ENCODE measurements at regions not wholly inside any gene's neighbourhood (a gene's known extent, or its start where the extent isn't known, plus 50 kb on each side); places are given as distances from the start of the nearest gene placed in this dataset.

GRCh38 chr6:67068781-67069180, 1361.8 kb upstream of the EYS start:
- TF ChIP-seq MXI1 (IDR thresholded peaks at IDR 0.05; ENCODE audit: low read depth, low read length), result no peak
- TF ChIP-seq, protein P1, sequence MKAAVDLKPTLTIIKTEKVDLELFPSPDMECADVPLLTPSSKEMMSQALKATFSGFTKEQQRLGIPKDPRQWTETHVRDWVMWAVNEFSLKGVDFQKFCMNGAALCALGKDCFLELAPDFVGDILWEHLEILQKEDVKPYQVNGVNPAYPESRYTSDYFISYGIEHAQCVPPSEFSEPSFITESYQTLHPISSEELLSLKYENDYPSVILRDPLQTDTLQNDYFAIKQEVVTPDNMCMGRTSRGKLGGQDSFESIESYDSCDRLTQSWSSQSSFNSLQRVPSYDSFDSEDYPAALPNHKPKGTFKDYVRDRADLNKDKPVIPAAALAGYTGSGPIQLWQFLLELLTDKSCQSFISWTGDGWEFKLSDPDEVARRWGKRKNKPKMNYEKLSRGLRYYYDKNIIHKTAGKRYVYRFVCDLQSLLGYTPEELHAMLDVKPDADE (conservative IDR thresholded peaks at IDR 0.05; ENCODE audit: control insufficient read depth, low read depth, low read length), result no peak
- no peak for TF ChIP-seq ZNF79 (CRISPR knock-in tag; IDR thresholded peaks at IDR 0.05; ENCODE audit: low read depth)
- TF ChIP-seq FOXK1 (CRISPR knock-in tag; IDR thresholded peaks at IDR 0.05; ENCODE audit: borderline replicate concordance), result no peak
- no peak for TF ChIP-seq AFF4 (CRISPR knock-in tag; IDR thresholded peaks at IDR 0.05)
- TF ChIP-seq ATF3 (IDR thresholded peaks at IDR 0.05), result no peak
- no peak for TF ChIP-seq ATF3 (CRISPR knock-in tag; conservative IDR thresholded peaks at IDR 0.05)
- no peak for TF ChIP-seq MAX (CRISPR knock-in tag; IDR thresholded peaks at IDR 0.05)
- no peak for TF ChIP-seq ZFP1 (CRISPR knock-in tag; IDR thresholded peaks at IDR 0.05)
- TF ChIP-seq, protein P2, sequence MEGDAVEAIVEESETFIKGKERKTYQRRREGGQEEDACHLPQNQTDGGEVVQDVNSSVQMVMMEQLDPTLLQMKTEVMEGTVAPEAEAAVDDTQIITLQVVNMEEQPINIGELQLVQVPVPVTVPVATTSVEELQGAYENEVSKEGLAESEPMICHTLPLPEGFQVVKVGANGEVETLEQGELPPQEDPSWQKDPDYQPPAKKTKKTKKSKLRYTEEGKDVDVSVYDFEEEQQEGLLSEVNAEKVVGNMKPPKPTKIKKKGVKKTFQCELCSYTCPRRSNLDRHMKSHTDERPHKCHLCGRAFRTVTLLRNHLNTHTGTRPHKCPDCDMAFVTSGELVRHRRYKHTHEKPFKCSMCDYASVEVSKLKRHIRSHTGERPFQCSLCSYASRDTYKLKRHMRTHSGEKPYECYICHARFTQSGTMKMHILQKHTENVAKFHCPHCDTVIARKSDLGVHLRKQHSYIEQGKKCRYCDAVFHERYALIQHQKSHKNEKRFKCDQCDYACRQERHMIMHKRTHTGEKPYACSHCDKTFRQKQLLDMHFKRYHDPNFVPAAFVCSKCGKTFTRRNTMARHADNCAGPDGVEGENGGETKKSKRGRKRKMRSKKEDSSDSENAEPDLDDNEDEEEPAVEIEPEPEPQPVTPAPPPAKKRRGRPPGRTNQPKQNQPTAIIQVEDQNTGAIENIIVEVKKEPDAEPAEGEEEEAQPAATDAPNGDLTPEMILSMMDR (IDR thresholded peaks at IDR 0.05 in 2 of 3, conservative IDR thresholded peaks at IDR 0.05 in 1 of 3; ENCODE audit: insufficient read depth in 2 of 3, low read depth in 1 of 3, low read length in 3 of 3), result no peak
- TF ChIP-seq ZNF830 (CRISPR knock-in tag; IDR thresholded peaks at IDR 0.05), result no peak
- TF ChIP-seq ZSCAN29 (IDR thresholded peaks at IDR 0.05), result no peak

Measured in K562 (cell line).